CD4-positive, alpha-beta T cell (primary cell): ENCODE measurements at regions not wholly inside any gene's neighbourhood (a gene's known extent, or its start where the extent isn't known, plus 50 kb on each side); places are given as distances from the start of the nearest gene placed in this dataset.

Source experiments
- ATAC-seq: fragments of 200-7000 bp; cut with Tn5 transposase; one replicate; pipeline ENCODE4 v1.10.0; 2022; ENCODE audit warnings: mild to moderate bottlenecking; ENCODE audit not compliant: poor library complexity
- CTCF ChIA-PET: fragments of 350-600 bp; sonication (Branson Sonifier 250); formaldehyde crosslinking; loops from one replicate; lab custom pipeline; 2021; ENCODE audit warnings: antibody characterized with exemption, inconsistent platforms; lab: Charles Lee
- POLR2A ChIA-PET: fragments of 350-600 bp; sonication (Branson Sonifier 250); formaldehyde crosslinking; loops from one replicate; lab custom pipeline; 2021; ENCODE audit warnings: antibody characterized with exemption, inconsistent platforms; lab: Charles Lee
- DNase-seq, 14 experiments: peaks; one replicate each; pipeline ENCODE4 v3.0.0-alpha.2; 2013 to 2020; ENCODE audit warnings: mixed read lengths in 2 of 14
- H3K27ac ChIP-seq, 2 donors: one replicate each; pipeline versions ENCODE4 v1.5.1 to v1.7.0; 2013; ENCODE audit warnings: low read length in 2 of 2, low read depth in 1 of 2, mild to moderate bottlenecking in 1 of 2
- H3K27me3 ChIP-seq, 2 experiments: 1 replicate in 1 of 2; 2 replicates in 1 of 2; pipeline versions ENCODE4 v1.6.1 to v1.7.0; 2013; ENCODE audit warnings: low read length in 2 of 2, control low read depth in 1 of 2, mild to moderate bottlenecking in 1 of 2, moderate library complexity in 1 of 2; ENCODE audit not compliant: insufficient read depth in 2 of 2, control insufficient read depth in 1 of 2
- H3K36me3 ChIP-seq: one replicate; pipeline ENCODE4 v1.6.1; 2013; ENCODE audit warnings: low read length, control low read depth; ENCODE audit not compliant: insufficient read depth
- H3K4me1 ChIP-seq: one replicate; pipeline ENCODE4 v1.6.1; 2013; ENCODE audit warnings: low read length, control low read depth; ENCODE audit not compliant: insufficient read depth
- H3K4me3 ChIP-seq: one replicate; pipeline ENCODE4 v1.5.1; 2013; ENCODE audit warnings: mild to moderate bottlenecking, low read length, moderate library complexity
- H3K9me3 ChIP-seq, 2 experiments: 1 replicate in 1 of 2; 2 replicates in 1 of 2; pipeline versions ENCODE4 v1.6.1 to v1.7.0; 2013; ENCODE audit warnings: low read length in 2 of 2, mild to moderate bottlenecking in 2 of 2, control low read depth in 1 of 2, moderate library complexity in 1 of 2; ENCODE audit not compliant: control insufficient read depth in 1 of 2, insufficient read depth in 1 of 2
- H3K27ac Mint-ChIP-seq: one replicate; pipeline ENCODE4 v1.8.0; 2020; ENCODE audit warnings: mixed read lengths
- H3K27me3 Mint-ChIP-seq: one replicate; pipeline ENCODE4 v1.8.0; 2021; ENCODE audit warnings: mixed read lengths
- H3K36me3 Mint-ChIP-seq: one replicate; pipeline ENCODE4 v1.8.0; 2021; ENCODE audit warnings: low read depth, mixed read lengths
- H3K4me1 Mint-ChIP-seq: one replicate; pipeline ENCODE4 v1.8.0; 2021; ENCODE audit warnings: low read depth, mixed read lengths
- H3K4me3 Mint-ChIP-seq: one replicate; pipeline ENCODE4 v1.8.0; 2020; ENCODE audit warnings: mild to moderate bottlenecking, mixed read lengths
- H3K9me3 Mint-ChIP-seq: one replicate; pipeline ENCODE4 v1.8.0; 2020; ENCODE audit warnings: mixed read lengths
- CTCF ChIP-seq: fragments of 200-600 bp; IDR thresholded peaks from one replicate; pipeline ENCODE4 v1.8.0; 2022; ENCODE audit warnings: antibody characterized with exemption, mild to moderate bottlenecking
- intact Hi-C, 2 experiments: fragments of 100-400 bp; cut with DNase I in 1 of 2; cut with micrococcal nuclease in 1 of 2; formaldehyde crosslinking; loops; one replicate each; pipeline versions ENCODE4 v1.15.1 to v1.9.0; 2023 to 2025; cut with DNase I, micrococcal nuclease

- Mint-ChIP-seq H3K36me3 (no peaks in the 10 kb centered on the region), H3K27ac (no peak overlapping the region), H3K27me3 (no peaks in the 10 kb centered on the region), H3K4me3 (no peak overlapping the region), H3K9me3 (no peaks in the 10 kb centered on the region), H3K4me1 (no peaks in the 10 kb centered on the region)
- intact Hi-C loops = no loop called here
- H3K36me3 ChIP-seq = no peaks in the 10 kb centered on the region
- H3K9me3 ChIP-seq = no peaks in the 10 kb centered on the region
- no peak for TF ChIP-seq CTCF
- POLR2A ChIA-PET = no interaction called here
- DNase-seq (no peak), ATAC-seq (no peak)
- H3K4me1 ChIP-seq = no peaks in the 10 kb centered on the region
- CTCF ChIA-PET = no interaction called here
- no peaks in the 10 kb centered on the region for H3K27me3 ChIP-seq
- no peak overlapping the region for H3K27ac ChIP-seq
- no peak overlapping the region for H3K4me3 ChIP-seq
Measured at GRCh38 chr11:26898799-26899198, 95.1 kb upstream of the FIBIN start.

- Histone ChIP-seq H3K36me3 (no peaks in the 10 kb centered on the region), H3K9me3 (no peaks in the 10 kb centered on the region), H3K4me1 (no peaks in the 10 kb centered on the region), H3K27ac (no peak overlapping the region), H3K27me3 (no peaks in the 10 kb centered on the region), H3K4me3 (no peak overlapping the region)
- DNase-seq (no peak), ATAC-seq (no peak)
- Mint-ChIP-seq H3K4me3 (no peak overlapping the region), H3K27me3 (no peaks in the 10 kb centered on the region), H3K36me3 (no peaks in the 10 kb centered on the region), H3K9me3 (no peaks in the 10 kb centered on the region), H3K27ac (no peak overlapping the region), H3K4me1 (no peaks in the 10 kb centered on the region)
- no peak for TF ChIP-seq CTCF
- intact Hi-C loops = no loop called here
- ChIA-PET CTCF (no interaction called here), POLR2A (no interaction called here)
Measured at GRCh38 chr11:26901162-26901561, 92.8 kb upstream of the FIBIN start.

- Mint-ChIP-seq H3K27ac (no peak overlapping the region), H3K4me1 (no peaks in the 10 kb centered on the region), H3K4me3 (no peak overlapping the region), H3K27me3 (no peaks in the 10 kb centered on the region), H3K36me3 (no peaks in the 10 kb centered on the region), H3K9me3 (peaks cover 2% of the 10 kb centered on the region)
- no peaks in the 10 kb centered on the region for H3K27me3 ChIP-seq
- H3K36me3 ChIP-seq = no peaks in the 10 kb centered on the region
- CTCF ChIA-PET = no interaction called here
- no peak for TF ChIP-seq CTCF
- no peak overlapping the region for H3K4me3 ChIP-seq
- ATAC-seq (no peak), DNase-seq (no peak)
- no peak overlapping the region for H3K27ac ChIP-seq
- intact Hi-C loops = no loop called here
- no peaks in the 10 kb centered on the region for H3K4me1 ChIP-seq
- POLR2A ChIA-PET = no interaction called here
- no peaks in the 10 kb centered on the region for H3K9me3 ChIP-seq
Measured at GRCh38 chr11:26904132-26904531, 89.8 kb upstream of the FIBIN start.
